ENCODE measurements at regions not wholly inside any gene's neighbourhood (a gene's known extent, or its start where the extent isn't known, plus 50 kb on each side); places are given as distances from the start of the nearest gene placed in this dataset.
"Not testable (repeated sequence)": the region's sequence is repeated elsewhere in the genome, so short reads cannot be mapped to it uniquely, and the experiment has no call there.

DNA sequence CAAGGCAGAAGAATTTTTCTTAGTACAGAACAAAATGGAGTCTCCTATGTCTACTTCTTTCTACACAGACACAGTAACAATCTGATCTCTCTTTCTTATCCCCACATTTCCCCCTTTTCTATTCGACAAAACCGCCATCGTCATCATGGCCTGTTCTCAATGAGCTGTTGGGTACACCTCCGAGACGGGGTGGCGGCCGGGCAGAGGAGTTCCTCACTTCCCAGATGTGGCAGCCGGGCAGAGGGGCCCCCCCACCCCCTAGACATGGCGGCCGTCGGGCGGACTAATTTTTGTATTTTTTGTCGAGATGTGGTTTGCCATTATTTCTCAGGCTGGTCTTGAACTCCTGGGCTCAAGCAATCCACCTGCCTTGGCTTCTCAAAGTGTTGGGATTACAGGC, 198.4 kb upstream of the PELI2 start:
- dilution Hi-C loops (cut with HindIII; ENCODE audit: low sequenced_read_pairs, unreplicated experiment); CTCF ChIA-PET; H3K4me2 ChIP-seq (ENCODE audit: low read depth, low read length); H3K4ac ChIP-seq (ENCODE audit: low read depth, low read length); H2BK15ac ChIP-seq (ENCODE audit: low read depth, low read length); H2BK120ac ChIP-seq (ENCODE audit: low read depth, low read length); H3K36me3 ChIP-seq (ENCODE audit: control insufficient read depth, insufficient read depth, low read length); H3K9me3 ChIP-seq (ENCODE audit: control insufficient read depth, insufficient read depth, low read length); H3K4me1 ChIP-seq (ENCODE audit: control insufficient read depth, insufficient read depth, low read length); DNase-seq; H4K91ac ChIP-seq (ENCODE audit: insufficient read depth, low read depth, low read length); H4K5ac ChIP-seq (ENCODE audit: low read depth, low read length); H2AK9ac ChIP-seq (replicated peaks; ENCODE audit: low read depth, low read length, poor library complexity); H2BK5ac ChIP-seq (ENCODE audit: low read depth, low read length, poor library complexity, severe bottlenecking); H3K4me3 ChIP-seq (ENCODE audit: insufficient read depth, low read depth, low read length); H2BK20ac ChIP-seq (ENCODE audit: low read depth, low read length); POLR2A ChIA-PET (ENCODE audit: unreplicated experiment); H3K56ac ChIP-seq (ENCODE audit: extremely low read depth, insufficient read depth, low read length); ATAC-seq (ENCODE audit: low read depth); H3K79me1 ChIP-seq (ENCODE audit: low read depth in 1 of 2, low read length in 2 of 2); H3K18ac ChIP-seq (ENCODE audit: low read depth, low read length); H4K8ac ChIP-seq (ENCODE audit: low read depth in 2 of 2, low read length in 2 of 2); H2AFZ ChIP-seq (replicated peaks; ENCODE audit: low read length, poor library complexity); H3K9ac ChIP-seq (ENCODE audit: low read depth, low read length); H2AK5ac ChIP-seq (ENCODE audit: low read depth, low read length); H3K9me1 ChIP-seq (ENCODE audit: insufficient read depth, low read length); H3K23ac ChIP-seq (ENCODE audit: low read depth, low read length); BruUV-seq (replicated peaks); intact Hi-C loops (cut with micrococcal nuclease); in situ Hi-C loops (cut with MboI; ENCODE audit: low sequenced_read_pairs); H3K14ac ChIP-seq (replicated peaks; ENCODE audit: low read depth, low read length); H4K20me1 ChIP-seq (ENCODE audit: insufficient read depth, low read length); H3K27ac ChIP-seq (ENCODE audit: insufficient read depth, low read length): not testable (repeated sequence)
- no CpG with 5 or more reads among the region's 13 CpGs for WGBS, 2 experiments (ENCODE audit: extremely low coverage in 2 of 2, insufficient read length in 1 of 2)
- peaks cover 31% of the 10 kb centered on the region for H3K27me3 ChIP-seq (ENCODE audit: control insufficient read depth, insufficient read depth, low read length)
